ENCODE measurements at regions not wholly inside any gene's neighbourhood (a gene's known extent, or its start where the extent isn't known, plus 50 kb on each side); places are given as distances from the start of the nearest gene placed in this dataset.

- H3K79me2 ChIP-seq (ENCODE audit: low read length), result no peaks in the 10 kb centered on the region
- H3K4me3 ChIP-seq (ENCODE audit: low read length), result no peak overlapping the region
- H2AFZ ChIP-seq (ENCODE audit: low read depth, low read length), result no peak overlapping the region
- H3K9ac ChIP-seq (ENCODE audit: low read length), result no peak overlapping the region
- no peaks in the 10 kb centered on the region for H3K9me3 ChIP-seq (ENCODE audit: insufficient read depth, low read length)
- no peaks in the 10 kb centered on the region for H4K20me1 ChIP-seq (ENCODE audit: insufficient read depth, low read length)
- H3K27me3 ChIP-seq (ENCODE audit: low read depth, low read length), result no peaks in the 10 kb centered on the region
- TF ChIP-seq, protein P1, sequence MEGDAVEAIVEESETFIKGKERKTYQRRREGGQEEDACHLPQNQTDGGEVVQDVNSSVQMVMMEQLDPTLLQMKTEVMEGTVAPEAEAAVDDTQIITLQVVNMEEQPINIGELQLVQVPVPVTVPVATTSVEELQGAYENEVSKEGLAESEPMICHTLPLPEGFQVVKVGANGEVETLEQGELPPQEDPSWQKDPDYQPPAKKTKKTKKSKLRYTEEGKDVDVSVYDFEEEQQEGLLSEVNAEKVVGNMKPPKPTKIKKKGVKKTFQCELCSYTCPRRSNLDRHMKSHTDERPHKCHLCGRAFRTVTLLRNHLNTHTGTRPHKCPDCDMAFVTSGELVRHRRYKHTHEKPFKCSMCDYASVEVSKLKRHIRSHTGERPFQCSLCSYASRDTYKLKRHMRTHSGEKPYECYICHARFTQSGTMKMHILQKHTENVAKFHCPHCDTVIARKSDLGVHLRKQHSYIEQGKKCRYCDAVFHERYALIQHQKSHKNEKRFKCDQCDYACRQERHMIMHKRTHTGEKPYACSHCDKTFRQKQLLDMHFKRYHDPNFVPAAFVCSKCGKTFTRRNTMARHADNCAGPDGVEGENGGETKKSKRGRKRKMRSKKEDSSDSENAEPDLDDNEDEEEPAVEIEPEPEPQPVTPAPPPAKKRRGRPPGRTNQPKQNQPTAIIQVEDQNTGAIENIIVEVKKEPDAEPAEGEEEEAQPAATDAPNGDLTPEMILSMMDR (IDR thresholded peaks at IDR 0.05; ENCODE audit: low read depth, low read length), result peak; percentile 22; the same call in 1 of the 2 replicates
- no peak for TF ChIP-seq EZH2phosphoT487 (IDR thresholded peaks at IDR 0.05; ENCODE audit: low read depth)
- no peaks in the 10 kb centered on the region for H3K4me1 ChIP-seq (ENCODE audit: low read length)
- no peak overlapping the region for H3K4me2 ChIP-seq (ENCODE audit: low read length)
- H3K27ac ChIP-seq (ENCODE audit: low read length), result no peak overlapping the region
- H3K36me3 ChIP-seq (replicated peaks; ENCODE audit: low read depth, low read length), result no peaks in the 10 kb centered on the region
Observed at GRCh38 chr3:191809326-191809949, 348.5 kb downstream of the PYDC2 start.

GRCh38 chr3:191813245-191813644 lies 352.3 kb downstream of the PYDC2 start:
- Histone ChIP-seq H3K36me3 (replicated peaks; ENCODE audit: low read depth, low read length) (no peaks in the 10 kb centered on the region), H2AFZ (ENCODE audit: low read depth, low read length) (no peak overlapping the region), H3K4me1 (ENCODE audit: low read length) (no peaks in the 10 kb centered on the region), H3K27me3 (ENCODE audit: low read depth, low read length) (no peaks in the 10 kb centered on the region), H4K20me1 (ENCODE audit: insufficient read depth, low read length) (no peaks in the 10 kb centered on the region), H3K9ac (ENCODE audit: low read length) (no peak overlapping the region), H3K4me3 (ENCODE audit: low read length) (no peak overlapping the region), H3K9me3 (ENCODE audit: insufficient read depth, low read length) (no peaks in the 10 kb centered on the region), H3K79me2 (ENCODE audit: low read length) (no peaks in the 10 kb centered on the region), H3K27ac (ENCODE audit: low read length) (no peak overlapping the region), H3K4me2 (ENCODE audit: low read length) (no peak overlapping the region)
- TF ChIP-seq, protein P1 (IDR thresholded peaks at IDR 0.05; ENCODE audit: low read depth, low read length), result no peak
- no peak for TF ChIP-seq EZH2phosphoT487 (IDR thresholded peaks at IDR 0.05; ENCODE audit: low read depth)

- Histone ChIP-seq H3K9ac (ENCODE audit: low read length) (no peak overlapping the region), H3K79me2 (ENCODE audit: low read length) (no peaks in the 10 kb centered on the region), H3K4me3 (ENCODE audit: low read length) (no peak overlapping the region), H3K9me3 (ENCODE audit: insufficient read depth, low read length) (no peaks in the 10 kb centered on the region), H4K20me1 (ENCODE audit: insufficient read depth, low read length) (no peaks in the 10 kb centered on the region), H3K36me3 (replicated peaks; ENCODE audit: low read depth, low read length) (no peaks in the 10 kb centered on the region), H3K4me2 (ENCODE audit: low read length) (no peak overlapping the region), H2AFZ (ENCODE audit: low read depth, low read length) (no peak overlapping the region), H3K27ac (ENCODE audit: low read length) (no peak overlapping the region), H3K27me3 (ENCODE audit: low read depth, low read length) (no peaks in the 10 kb centered on the region), H3K4me1 (ENCODE audit: low read length) (peaks cover 8% of the 10 kb centered on the region; the same call in 1 of the 2 replicates)
- TF ChIP-seq, protein P1 (IDR thresholded peaks at IDR 0.05; ENCODE audit: low read depth, low read length), result no peak
- TF ChIP-seq EZH2phosphoT487 (IDR thresholded peaks at IDR 0.05; ENCODE audit: low read depth), result no peak
Observed at GRCh38 chr3:191848818-191849217, 387.9 kb downstream of the PYDC2 start.

- Histone ChIP-seq H2AFZ (ENCODE audit: low read depth, low read length) (no peak overlapping the region; the same call in 1 of the 2 replicates), H4K20me1 (ENCODE audit: insufficient read depth, low read length) (no peaks in the 10 kb centered on the region), H3K27ac (ENCODE audit: low read length) (no peak overlapping the region), H3K9ac (ENCODE audit: low read length) (no peak overlapping the region), H3K4me3 (ENCODE audit: low read length) (no peak overlapping the region), H3K27me3 (ENCODE audit: low read depth, low read length) (no peaks in the 10 kb centered on the region), H3K79me2 (ENCODE audit: low read length) (no peaks in the 10 kb centered on the region), H3K36me3 (replicated peaks; ENCODE audit: low read depth, low read length) (no peaks in the 10 kb centered on the region), H3K9me3 (ENCODE audit: insufficient read depth, low read length) (no peaks in the 10 kb centered on the region), H3K4me2 (ENCODE audit: low read length) (no peak overlapping the region), H3K4me1 (ENCODE audit: low read length) (no peaks in the 10 kb centered on the region)
- no peak for TF ChIP-seq EZH2phosphoT487 (IDR thresholded peaks at IDR 0.05; ENCODE audit: low read depth)
- TF ChIP-seq, protein P1 (IDR thresholded peaks at IDR 0.05; ENCODE audit: low read depth, low read length), result no peak
Observed at GRCh38 chr3:191859531-191859930, 398.6 kb downstream of the PYDC2 start.

Measured in OCI-LY3 (cell line).